ENCODE measurements at regions not wholly inside any gene's neighbourhood (a gene's known extent, or its start where the extent isn't known, plus 50 kb on each side); places are given as distances from the start of the nearest gene placed in this dataset.
"Not testable (repeated sequence)": the region's sequence is repeated elsewhere in the genome, so short reads cannot be mapped to it uniquely, and the experiment has no call there.

DNA sequence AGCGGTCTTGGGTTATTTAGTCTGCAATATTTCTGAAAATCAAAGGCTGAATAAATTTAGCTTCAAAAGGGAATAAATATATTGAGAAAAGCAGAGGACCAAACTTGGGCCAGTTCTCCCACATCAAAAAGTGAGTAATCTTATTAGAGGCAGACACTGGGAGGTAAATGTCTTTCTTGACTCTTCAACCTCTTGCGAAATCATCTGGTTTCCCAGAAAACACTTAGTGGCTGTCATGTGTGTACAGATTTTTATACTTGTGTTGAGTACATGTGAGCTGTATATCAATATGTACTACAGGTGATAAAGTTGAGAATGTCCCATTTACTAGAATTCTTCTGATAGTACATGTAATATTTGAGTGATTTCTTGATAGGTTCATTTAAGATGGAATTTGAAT is 454.9 kb downstream of the PRR16 start:
- DNase-seq (ENCODE audit: low spot score): no peak

GRCh38 chr5:120923026-120923425 is 458.9 kb downstream of the PRR16 start:
- DNase-seq (ENCODE audit: low spot score): no peak

DNA sequence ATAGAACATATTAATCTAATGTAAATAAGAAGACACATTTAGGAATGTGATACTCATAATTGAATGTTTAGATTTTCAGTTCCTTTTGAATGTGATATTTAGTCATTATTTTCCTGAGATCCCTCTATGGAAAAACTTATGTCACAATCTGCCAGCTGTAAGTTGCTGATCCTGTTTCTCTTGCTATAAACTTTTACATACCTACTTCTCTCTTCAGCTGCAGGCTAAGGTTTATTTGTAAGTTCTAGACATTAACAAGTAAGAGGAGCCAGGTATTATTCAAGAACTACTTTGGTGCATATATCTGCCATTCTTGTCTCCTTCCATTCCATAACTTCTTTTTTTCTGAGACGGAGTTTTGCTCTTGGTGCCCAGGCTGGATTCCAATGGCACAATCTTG is 462.4 kb downstream of the PRR16 start:
- DNase-seq (ENCODE audit: low spot score): no peak

GRCh38 chr5:120927950-120928530 is 463.9 kb downstream of the PRR16 start:
- DNase-seq (ENCODE audit: low spot score): no peak

DNA sequence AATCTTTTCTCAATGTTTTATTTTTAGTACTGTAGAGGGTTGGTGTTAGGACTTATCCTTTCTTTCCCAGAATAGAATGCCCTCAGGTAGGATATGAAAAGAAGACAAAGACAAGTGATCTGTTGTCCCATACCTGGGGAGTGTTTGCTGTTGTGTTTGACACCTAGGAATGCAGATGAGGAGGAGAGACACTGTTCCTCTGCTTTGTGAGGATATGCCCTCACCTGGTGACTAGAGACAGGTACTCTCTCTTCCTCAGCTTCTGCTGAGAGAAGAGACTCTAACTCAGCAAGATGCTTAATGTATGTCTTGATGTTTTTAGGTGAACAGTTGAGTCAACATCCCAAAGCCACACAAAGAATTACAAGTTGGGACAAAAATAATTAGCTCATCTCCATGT is 468.4 kb downstream of the PRR16 start:
- DNase-seq (ENCODE audit: low spot score): no peak

DNA sequence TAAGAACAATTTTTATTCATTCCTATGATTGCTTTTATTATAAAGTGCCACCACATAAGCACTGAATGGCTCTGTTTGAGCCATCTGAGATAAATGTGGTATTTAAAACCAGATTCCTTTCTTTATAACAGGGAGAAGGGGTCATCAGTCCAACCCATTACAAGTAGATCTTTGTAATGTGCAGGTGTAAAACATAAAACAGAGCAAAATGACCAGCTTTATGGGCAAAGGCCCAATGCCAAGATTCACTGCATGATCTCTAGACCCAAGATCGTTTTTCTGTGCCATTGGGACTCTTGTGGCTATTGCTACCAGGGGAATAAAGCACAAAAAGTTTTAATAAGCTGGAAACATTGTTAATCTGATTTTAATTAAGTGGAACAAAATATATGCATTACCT is 469.9 kb downstream of the PRR16 start:
- DNase-seq (ENCODE audit: low spot score): no peak

GRCh38 chr5:120936652-120937051 is 472.6 kb downstream of the PRR16 start:
- DNase-seq (ENCODE audit: low spot score): no peak

DNA sequence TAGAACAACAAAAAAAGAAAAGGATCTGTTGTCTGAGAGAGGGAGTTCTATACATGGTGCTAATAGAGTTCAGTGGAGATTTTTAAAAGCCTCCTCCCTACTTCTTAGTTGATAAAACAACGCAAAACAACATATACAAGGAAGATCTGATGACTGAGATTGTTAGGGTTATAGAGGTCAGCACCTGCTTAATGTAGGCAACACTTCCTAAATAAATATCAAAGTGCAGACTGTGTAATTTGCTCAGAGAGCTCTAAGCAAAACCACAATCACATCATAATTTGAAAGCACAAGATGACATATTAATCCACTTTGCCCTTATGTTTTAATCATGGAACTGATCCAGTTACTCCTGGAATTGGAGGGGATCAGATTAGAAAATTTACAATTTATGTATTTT is 474.5 kb downstream of the PRR16 start:
- no peak for DNase-seq (ENCODE audit: low spot score)

DNA sequence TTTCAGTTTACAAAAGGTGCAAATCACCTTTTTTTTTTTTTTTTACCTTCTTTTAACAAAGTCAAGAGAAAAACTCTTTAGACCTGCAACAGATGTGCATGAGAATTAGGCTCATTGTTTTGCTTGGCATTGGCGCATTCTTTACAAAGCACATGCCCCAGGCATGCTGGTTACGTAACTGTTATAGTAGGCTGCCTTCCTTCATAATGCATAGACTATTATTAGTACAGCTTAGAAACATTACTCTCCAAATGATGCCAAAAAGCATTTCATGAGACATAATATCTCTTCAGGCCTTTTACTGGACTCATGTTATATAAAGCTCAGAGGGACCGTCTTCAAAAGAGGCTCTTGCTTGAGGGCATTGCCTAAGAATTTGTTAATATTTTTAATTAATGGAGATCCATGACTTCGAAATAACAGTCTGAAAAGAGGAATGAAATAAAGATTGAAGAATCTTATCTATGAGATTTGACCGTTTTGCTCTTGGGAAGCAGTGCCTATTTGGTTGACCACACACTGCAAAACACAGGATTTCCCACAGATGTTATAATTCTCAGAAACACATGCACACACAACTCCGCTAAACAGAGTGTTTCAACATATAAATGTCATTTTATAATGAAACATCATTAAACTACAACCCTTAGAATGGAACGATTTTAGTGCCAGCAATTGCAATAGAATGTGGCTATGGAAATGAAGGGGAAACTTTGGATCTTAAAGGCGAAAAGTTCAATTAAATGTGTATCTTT is 478.7 kb downstream of the PRR16 start:
- no peak for DNase-seq (ENCODE audit: low spot score)

GRCh38 chr5:120949596-120949995 is 485.5 kb downstream of the PRR16 start:
- not testable (repeated sequence) for DNase-seq (ENCODE audit: low spot score)

DNA sequence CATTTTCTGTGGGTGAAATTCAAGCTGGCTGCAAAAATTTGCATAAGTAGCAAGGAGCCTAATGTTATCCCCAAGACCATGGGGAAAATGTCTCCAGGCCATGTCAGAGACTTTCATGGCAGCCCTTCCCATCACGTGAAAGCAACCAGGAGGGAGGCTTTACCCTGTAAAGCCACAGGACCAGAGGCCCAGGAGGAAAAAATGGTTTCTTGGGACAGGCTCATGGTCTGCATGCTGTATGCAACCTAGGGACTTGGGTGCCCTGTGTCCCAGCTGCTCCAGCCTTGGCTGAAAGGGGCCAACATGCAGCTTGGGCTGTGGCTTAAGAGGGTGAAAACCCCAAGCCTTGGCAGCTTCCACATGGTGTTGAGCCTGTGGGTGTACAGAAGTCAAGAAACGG is 489.3 kb downstream of the PRR16 start:
- not testable (repeated sequence) for DNase-seq (ENCODE audit: low spot score)

GRCh38 chr5:120954255-120954654 is 490.2 kb downstream of the PRR16 start:
- DNase-seq (ENCODE audit: low spot score): no peak

DNA sequence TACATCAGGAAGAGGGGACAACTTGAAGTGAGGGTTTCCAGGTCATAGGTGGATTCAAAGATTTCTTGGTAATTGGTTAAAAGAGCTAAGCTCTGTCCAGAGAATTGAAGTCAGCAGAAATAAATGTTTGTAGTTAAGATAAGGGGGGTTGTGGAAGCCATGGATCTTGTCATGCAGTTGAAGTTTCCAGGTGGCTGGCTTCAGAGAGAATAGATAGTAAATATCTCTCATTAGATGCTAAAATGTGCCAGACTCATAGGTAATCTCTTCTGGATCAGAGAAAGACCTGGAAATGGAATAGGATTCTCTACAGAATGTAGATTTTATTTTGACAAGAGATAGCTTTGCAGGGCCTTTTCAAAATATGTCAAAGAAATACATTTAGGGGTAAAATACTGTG is 491.7 kb downstream of the PRR16 start:
- no peak for DNase-seq (ENCODE audit: low spot score)

DNA sequence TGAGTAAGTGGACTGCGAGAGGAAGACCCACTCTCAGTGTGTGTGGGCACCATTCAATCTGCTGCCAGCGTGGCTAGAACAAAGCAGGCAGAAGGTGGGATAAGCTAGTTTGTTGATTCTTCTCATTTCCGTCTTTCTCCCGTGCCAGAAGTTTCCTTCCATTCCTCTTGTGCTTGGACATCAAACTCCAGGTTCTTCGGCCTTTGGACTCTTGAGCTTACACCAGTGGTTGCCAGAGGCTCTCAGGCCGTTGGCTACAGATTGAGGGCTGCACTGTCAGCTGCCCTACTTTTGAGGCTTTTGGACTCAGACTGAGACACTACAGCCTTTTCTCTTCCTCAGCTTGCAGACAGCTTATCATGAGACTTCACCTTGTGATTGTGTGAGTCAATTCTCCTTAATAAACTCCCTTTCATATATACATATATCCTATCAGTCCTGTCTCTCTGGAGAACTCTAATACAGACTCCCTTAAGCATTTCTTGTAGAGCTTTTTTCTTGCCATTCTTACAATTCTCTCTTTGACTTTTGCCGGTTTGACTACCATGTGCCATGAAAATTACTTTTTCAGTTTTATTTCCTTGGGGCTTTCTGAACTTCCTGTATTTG is 494.9 kb downstream of the PRR16 start:
- DNase-seq (ENCODE audit: low spot score): no peak

DNA sequence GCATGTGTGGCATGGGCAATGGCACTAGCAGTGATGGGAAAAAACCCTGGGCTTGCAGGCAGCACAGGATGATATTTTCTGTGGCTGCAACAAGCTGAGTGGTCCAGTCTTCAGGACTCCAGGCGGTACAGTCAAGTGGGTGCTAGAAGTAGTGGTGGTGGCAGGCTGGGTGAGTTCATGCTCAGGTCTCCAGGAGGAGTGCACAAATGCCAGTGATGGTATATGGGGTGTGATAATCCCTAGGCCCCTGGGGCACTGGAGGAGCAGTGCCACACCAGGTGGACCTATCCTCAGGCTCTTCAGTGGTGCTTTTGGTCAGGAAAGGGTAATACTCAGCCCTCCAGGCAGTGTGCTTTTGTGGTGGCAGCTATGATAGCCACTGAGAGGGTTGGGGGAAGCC is 496.4 kb downstream of the PRR16 start:
- DNase-seq (ENCODE audit: low spot score): no peak

- no peak for DNase-seq (ENCODE audit: low spot score)
These were observed 503.3 kb downstream of the PRR16 start for GRCh38 chr5:120967366-120967765.

DNA sequence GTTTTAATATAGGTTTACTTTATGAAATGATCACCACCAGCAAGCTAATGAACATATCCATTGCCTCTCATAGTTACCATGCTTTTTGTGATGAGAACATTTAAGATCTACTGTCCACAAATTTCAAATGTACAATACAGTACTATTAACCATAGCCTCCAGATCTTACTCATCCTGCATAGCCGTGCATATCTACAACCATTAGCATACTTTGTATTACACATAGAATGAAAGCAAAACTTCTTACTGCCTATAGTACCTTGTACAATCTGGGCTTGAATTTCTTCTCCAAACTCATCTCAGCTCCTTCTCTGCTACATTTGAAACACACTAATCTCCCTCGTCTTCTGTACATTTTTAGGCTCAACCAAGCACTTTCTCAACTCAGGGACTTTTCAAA is 510.6 kb downstream of the PRR16 start:
- DNase-seq (ENCODE audit: low spot score): no peak

GRCh38 chr5:120982351-120982750 is 518.3 kb downstream of the PRR16 start:
- no peak for DNase-seq (ENCODE audit: low spot score)

DNA sequence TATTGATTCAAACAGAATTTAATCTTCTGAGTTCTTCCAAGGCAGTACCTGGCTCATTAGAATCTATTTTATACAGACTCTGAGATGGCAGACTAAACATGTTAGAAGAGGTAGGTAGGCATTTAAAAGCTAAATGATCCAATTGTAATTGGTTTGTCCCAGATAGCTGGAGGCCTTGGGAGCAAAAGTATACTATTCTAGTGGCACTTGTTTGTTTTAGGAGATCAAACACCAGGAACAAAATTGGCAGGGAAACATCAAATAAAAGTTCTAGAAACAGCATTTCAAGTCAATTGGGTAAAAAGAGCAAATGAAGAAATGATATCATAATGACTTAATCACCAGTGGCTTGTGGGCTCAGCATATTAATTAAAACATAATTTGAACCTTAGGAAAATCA is 521.4 kb downstream of the PRR16 start:
- no peak for DNase-seq (ENCODE audit: low spot score)

DNA sequence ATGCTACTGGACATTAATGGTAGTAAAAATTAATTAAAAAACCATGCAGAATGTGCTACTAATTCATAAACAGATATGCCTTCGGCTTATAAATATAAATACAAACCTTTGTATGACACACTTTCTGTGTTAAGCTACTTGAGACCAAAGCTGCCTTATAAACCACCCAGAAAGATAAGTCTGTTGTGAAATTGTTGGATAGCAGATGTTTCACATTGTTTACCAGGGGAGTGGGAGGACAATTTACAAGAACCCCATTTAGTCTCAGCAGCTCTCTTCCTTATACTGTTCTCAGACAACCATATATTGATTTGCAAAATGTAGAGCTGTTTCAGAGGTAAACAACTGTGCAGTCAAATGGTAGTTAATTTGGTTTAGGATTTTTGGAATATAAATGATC is 524.4 kb downstream of the PRR16 start:
- DNase-seq (ENCODE audit: low spot score): no peak

DNA sequence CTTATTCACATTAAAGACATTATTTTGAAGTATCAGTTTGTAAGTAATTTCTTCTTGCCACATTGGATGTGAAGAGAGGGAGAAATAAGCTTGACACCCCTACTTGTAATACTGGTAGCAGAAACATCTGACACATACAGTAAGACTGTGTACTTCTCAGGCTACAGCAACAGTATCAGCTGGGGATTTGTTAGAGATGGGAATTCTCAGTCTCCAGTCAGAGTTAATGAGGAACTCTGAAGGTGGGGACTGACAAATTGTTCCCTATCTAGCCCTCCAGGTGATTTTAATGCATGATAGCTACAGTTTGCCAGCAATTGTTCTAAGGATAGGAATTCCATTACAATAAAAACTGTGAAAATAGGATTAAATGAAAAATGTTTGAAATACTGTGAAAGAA is 524.8 kb downstream of the PRR16 start:
- DNase-seq (ENCODE audit: low spot score): no peak

DNA sequence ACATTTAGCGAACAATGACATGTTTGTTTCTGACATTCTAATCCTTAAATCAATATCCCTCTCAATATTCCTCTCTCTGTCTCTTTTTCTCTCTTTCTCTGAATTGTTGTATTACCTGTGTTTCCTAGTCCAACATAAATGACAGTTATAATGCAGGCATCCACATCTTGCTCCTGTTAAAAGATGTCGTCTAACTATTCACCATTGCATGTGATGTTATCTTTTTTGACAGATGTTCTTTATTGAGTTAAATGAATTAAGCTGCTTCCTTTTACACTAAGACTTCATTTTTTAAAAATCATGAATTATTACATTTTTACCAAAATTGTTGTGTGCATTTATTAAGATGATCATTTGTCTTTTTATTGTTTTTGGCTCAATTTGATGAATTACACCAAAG is 527.5 kb downstream of the PRR16 start:
- DNase-seq (ENCODE audit: low spot score): no peak

DNA sequence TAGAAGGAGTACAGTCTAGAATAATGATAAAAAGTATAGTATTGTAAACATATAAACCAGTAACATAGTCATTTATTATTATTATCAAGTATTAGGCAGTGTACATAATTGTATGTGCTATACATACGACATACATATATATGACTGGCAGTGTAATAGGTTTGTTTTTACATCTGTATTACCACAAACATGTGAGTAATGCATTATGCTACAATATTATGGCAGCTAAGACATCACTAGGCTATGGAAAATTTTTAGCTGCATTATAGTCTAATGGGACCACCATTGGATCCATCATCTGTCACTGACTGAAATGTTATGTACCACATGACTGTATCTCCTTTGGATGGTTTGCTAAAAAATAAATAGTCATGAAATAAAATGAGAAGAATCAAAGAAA is 530.0 kb downstream of the PRR16 start:
- no peak for DNase-seq (ENCODE audit: low spot score)

DNA sequence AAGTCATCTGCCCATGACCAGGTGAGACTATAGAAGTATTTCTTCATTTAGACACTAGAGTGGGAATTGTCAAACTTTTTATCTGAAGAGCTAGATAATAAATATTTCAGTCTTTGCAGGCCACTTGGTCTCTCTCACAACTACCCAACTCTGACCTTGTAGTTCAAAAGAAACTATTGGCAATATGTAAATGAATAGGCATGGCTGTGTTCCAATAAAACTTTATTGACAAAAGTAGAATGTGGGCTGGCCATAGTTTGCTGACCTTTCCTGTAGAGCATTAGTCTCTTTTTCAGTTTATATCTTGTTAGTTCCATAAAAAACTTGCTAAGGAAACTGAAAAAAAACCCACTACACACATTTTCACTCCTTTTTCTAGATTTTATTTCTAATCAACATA is 535.5 kb downstream of the PRR16 start:
- no peak for DNase-seq (ENCODE audit: low spot score)
